Nephron (organoid): ENCODE measurements at regions not wholly inside any gene's neighbourhood (a gene's known extent, or its start where the extent isn't known, plus 50 kb on each side); places are given as distances from the start of the nearest gene placed in this dataset.

Source experiments
- H3K27ac Mint-ChIP-seq, 3 experiments: 2 replicates each; pipeline ENCODE4 v1.8.0; 2020; ENCODE audit warnings: mixed read lengths in 3 of 3, mild to moderate bottlenecking in 2 of 3, moderate library complexity in 1 of 3
- H3K27me3 Mint-ChIP-seq: 2 replicates; pipeline ENCODE4 v1.8.0; 2021; ENCODE audit warnings: low read depth, mild to moderate bottlenecking, moderate library complexity, mixed read lengths
- H3K36me3 Mint-ChIP-seq: 2 replicates; pipeline ENCODE4 v1.8.0; 2020; ENCODE audit warnings: low read depth, mixed read lengths
- H3K4me1 Mint-ChIP-seq: 2 replicates; pipeline ENCODE4 v1.8.0; 2020; ENCODE audit warnings: mixed read lengths
- H3K4me3 Mint-ChIP-seq, 3 experiments: 2 replicates each; pipeline ENCODE4 v1.8.0; 2020; ENCODE audit warnings: mild to moderate bottlenecking in 3 of 3, mixed read lengths in 3 of 3, moderate library complexity in 2 of 3
- H3K9me3 Mint-ChIP-seq: 2 replicates; pipeline ENCODE4 v1.8.0; 2020; ENCODE audit warnings: mixed read lengths
- TF ChIP-seq, protein P1 (sequence below), 3 experiments: fragments of 200-600 bp; sonication (generic); IDR thresholded peaks; one replicate each; pipeline ENCODE4 v1.5.0; 2021; ENCODE audit warnings: antibody characterized with exemption in 3 of 3; ENCODE audit not compliant: unreplicated experiment in 3 of 3

DNA sequence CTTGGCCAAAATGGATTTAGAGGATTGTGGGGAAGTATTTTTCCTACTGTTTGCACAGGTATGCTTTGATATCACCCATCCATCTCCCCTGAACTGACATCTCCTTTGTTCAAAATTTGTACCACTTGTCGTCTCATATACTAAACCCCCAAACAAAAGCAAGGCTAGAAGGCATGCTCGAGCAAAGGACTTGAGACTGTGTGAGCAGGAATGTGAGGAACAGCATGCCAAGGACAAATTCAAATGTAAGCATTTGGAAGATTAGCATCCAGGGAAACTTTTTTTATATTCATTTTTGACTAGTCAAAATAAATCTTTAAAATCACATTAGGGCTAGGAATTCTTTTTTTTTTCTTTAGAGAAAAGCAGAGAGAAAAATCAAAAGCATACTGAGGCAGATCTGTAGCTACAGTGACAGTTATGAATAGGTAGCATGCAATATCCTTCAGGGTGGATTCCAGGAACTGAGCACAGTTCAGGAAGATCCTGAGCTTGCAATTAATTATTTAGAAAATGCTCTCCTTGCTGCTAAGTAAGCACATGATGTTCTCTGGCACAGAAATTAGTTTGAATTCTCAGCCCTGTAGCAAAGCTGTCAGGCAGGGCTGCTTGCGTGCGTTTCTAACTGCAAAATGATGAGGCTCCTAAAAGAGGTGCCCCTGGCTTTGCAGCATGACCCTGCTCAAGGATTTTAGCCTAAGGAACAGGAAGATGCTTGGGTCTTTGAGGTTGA lies 327.7 kb downstream of the LRIG3 start:
- TF ChIP-seq, protein P1, sequence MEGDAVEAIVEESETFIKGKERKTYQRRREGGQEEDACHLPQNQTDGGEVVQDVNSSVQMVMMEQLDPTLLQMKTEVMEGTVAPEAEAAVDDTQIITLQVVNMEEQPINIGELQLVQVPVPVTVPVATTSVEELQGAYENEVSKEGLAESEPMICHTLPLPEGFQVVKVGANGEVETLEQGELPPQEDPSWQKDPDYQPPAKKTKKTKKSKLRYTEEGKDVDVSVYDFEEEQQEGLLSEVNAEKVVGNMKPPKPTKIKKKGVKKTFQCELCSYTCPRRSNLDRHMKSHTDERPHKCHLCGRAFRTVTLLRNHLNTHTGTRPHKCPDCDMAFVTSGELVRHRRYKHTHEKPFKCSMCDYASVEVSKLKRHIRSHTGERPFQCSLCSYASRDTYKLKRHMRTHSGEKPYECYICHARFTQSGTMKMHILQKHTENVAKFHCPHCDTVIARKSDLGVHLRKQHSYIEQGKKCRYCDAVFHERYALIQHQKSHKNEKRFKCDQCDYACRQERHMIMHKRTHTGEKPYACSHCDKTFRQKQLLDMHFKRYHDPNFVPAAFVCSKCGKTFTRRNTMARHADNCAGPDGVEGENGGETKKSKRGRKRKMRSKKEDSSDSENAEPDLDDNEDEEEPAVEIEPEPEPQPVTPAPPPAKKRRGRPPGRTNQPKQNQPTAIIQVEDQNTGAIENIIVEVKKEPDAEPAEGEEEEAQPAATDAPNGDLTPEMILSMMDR (IDR thresholded peaks at IDR 0.05; ENCODE audit: unreplicated experiment in 3 of 3): no peak
- Mint-ChIP-seq H3K4me1 (no peaks in the 10 kb centered on the region), H3K27ac (no peak overlapping the region), H3K9me3 (no peaks in the 10 kb centered on the region), H3K4me3 (no peak overlapping the region), H3K36me3 (no peaks in the 10 kb centered on the region), H3K27me3 (no peaks in the 10 kb centered on the region)

DNA sequence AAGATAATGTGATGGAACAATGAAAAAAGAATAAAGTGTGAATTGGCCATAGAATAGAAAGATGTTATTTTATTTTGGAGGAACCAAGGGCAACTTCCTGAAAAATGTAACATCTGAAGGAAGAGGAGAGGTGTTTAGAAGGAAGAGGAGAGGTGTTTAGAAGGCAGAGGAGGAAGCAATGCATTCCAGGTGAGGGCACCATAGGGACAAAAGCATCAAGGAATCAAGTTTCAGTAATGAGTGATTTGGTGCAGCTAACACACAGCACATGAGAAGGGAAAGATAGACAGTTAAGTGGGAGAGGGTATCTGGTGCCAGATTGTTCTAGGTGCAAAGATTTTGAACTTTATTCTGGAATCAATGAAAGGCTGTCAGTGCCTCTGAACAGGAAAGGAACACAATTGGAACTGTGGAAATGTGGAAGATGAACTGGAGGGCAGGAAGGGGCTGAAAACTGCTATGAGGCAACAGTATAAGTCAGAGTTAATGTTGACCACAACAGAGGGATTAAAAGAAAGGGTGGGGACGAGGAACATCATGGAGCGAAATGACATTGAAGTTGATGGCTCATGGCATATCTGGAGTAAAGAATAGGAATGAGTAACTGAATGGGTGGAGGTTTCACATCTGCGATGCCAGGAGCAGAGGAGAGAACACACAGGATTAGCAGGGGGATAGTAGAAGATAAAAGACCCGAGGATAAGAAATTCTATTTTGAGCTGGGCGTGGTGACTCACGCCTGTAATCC lies 326.6 kb downstream of the LRIG3 start:
- H3K9me3 Mint-ChIP-seq: no peaks in the 10 kb centered on the region
- TF ChIP-seq, protein P1 (IDR thresholded peaks at IDR 0.05; ENCODE audit: unreplicated experiment in 3 of 3): no peak
- H3K27ac Mint-ChIP-seq: no peak overlapping the region
- H3K4me1 Mint-ChIP-seq: no peaks in the 10 kb centered on the region
- H3K36me3 Mint-ChIP-seq: no peaks in the 10 kb centered on the region
- H3K27me3 Mint-ChIP-seq: no peaks in the 10 kb centered on the region
- no peak overlapping the region for H3K4me3 Mint-ChIP-seq

DNA sequence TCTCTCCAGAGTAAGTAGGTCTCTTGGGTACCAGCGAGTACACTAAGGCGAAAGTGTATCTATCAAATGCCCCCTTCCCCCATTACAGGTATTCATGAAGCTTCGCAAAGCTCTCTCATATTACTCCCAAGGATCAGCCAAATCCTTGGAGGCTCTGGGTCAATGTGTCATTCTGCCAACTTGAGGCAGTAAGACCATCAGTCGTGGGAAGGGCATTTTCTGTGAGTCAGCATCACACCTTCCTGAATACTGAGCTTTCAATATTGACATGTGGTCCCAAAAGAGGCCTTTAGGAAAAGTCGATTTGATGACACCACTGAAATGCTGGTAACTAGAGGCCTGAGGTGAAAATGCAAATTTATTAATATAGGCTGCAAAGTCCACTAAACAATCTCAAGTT lies 323.9 kb downstream of the LRIG3 start:
- H3K27ac Mint-ChIP-seq: no peak overlapping the region
- H3K27me3 Mint-ChIP-seq: no peaks in the 10 kb centered on the region
- no peak overlapping the region for H3K4me3 Mint-ChIP-seq
- TF ChIP-seq, protein P1 (IDR thresholded peaks at IDR 0.05; ENCODE audit: unreplicated experiment in 3 of 3): no peak
- H3K4me1 Mint-ChIP-seq: no peaks in the 10 kb centered on the region
- H3K9me3 Mint-ChIP-seq: no peaks in the 10 kb centered on the region
- no peaks in the 10 kb centered on the region for H3K36me3 Mint-ChIP-seq

DNA sequence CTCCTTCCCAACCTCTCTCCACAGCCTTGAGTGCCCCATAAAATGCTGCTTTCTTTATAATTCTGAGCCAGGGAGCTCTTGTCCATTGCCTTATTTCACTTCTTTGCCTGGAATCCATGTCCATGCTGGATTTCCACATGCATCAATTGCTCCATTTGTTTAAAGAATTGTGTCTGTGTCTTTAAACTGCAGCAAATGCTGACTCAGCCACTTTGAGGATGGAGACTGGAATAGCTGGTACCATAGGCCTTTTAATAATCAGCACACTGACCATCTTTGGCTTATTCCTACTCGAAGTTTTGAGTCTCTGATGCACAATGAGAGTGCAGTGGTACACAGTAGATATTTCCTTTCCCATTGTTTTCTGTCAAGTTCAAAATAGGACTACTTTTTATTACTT lies 318.8 kb downstream of the LRIG3 start:
- TF ChIP-seq, protein P1 (IDR thresholded peaks at IDR 0.05; ENCODE audit: unreplicated experiment in 3 of 3): no peak
- Mint-ChIP-seq H3K27me3 (no peaks in the 10 kb centered on the region), H3K4me3 (no peak overlapping the region), H3K36me3 (no peaks in the 10 kb centered on the region), H3K9me3 (no peaks in the 10 kb centered on the region), H3K4me1 (no peaks in the 10 kb centered on the region), H3K27ac (no peak overlapping the region)

DNA sequence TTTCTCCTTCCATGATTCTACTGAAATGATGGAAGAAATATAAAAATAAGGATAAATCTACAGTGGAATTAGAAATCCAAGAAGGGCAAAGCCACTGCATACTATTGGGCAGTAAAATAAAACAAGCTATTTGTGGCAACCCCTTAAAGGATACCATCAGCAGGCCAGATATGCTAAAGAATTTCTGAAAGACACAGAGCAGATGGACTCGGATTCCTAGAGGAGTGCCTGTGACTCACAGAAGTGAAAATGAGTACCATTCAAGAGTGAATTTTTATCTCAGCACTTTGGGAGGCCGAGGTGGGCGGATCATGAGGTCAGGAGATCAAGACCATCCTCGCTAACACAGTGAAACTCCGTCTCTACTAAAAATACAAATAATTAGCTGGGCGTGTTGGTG lies 318.1 kb downstream of the LRIG3 start:
- H3K27ac Mint-ChIP-seq: no peak overlapping the region
- no peaks in the 10 kb centered on the region for H3K9me3 Mint-ChIP-seq
- H3K4me1 Mint-ChIP-seq: no peaks in the 10 kb centered on the region
- TF ChIP-seq, protein P1 (IDR thresholded peaks at IDR 0.05; ENCODE audit: unreplicated experiment in 3 of 3): no peak
- H3K4me3 Mint-ChIP-seq: no peak overlapping the region
- H3K27me3 Mint-ChIP-seq: no peaks in the 10 kb centered on the region
- H3K36me3 Mint-ChIP-seq: no peaks in the 10 kb centered on the region
